ENCODE measurements at regions not wholly inside any gene's neighbourhood (a gene's known extent, or its start where the extent isn't known, plus 50 kb on each side); places are given as distances from the start of the nearest gene placed in this dataset.

DNA sequence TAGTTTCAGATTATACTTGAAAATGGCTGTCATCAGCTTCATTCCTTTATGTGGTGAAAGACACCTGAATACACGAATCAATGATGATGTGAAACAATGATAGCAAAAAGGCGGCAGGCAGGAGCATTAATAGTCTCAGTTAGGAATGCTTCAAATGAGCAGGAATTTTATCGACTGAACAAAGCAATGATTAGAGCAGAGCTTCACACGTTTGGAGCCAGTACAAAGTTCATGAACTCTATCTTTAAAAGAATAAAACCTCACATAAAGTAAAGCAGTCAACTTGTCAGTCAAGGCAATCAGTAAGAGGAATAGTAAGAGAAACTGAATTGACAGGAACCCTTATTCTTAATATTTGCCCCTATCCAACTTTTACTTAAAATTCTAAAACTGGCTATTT, 78.4 kb upstream of the SERTAD2 start (continued):
- TF ChIP-seq TAF7 (optimal IDR thresholded peaks at IDR 0.05; ENCODE audit: borderline replicate concordance, low read depth, low read length) (no peak), SAP30 (IDR thresholded peaks at IDR 0.05; ENCODE audit: insufficient read depth, insufficient replicate concordance, low read length) (no peak), HDAC6 (IDR thresholded peaks at IDR 0.05; ENCODE audit: low read depth, low read length) (no peak), KDM5A (IDR thresholded peaks at IDR 0.05; ENCODE audit: low read length) (no peak)

All from H1 (cell line).